Esophagus muscularis mucosa (tissue), 4 donors: ENCODE measurements at regions not wholly inside any gene's neighbourhood (a gene's known extent, or its start where the extent isn't known, plus 50 kb on each side); places are given as distances from the start of the nearest gene placed in this dataset.

Experiments used
- DNase-seq: peaks from one replicate; pipeline ENCODE4 v3.0.0-alpha.2; 2017; ENCODE audit errors: extremely low spot score
- H3K27ac ChIP-seq, 4 donors: fragments of 200-600 bp; sonication (generic); replicated peaks in 1 of 4; 1 replicate in 3 of 4; 2 replicates in 1 of 4; pipeline ENCODE4 v1.5.1; 2016 to 2019; ENCODE audit warnings: mild to moderate bottlenecking in 1 of 4
- H3K27me3 ChIP-seq, 4 donors: fragments of 200-600 bp; sonication (generic); one replicate each; pipeline versions ENCODE4 v1.5.1 to v1.6.0; 2016 to 2019
- H3K36me3 ChIP-seq, 4 donors: fragments of 200-600 bp; sonication (generic); one replicate each; pipeline ENCODE4 v1.5.1; 2016 to 2019
- H3K4me1 ChIP-seq, 4 donors: fragments of 200-600 bp; sonication (generic); one replicate each; pipeline ENCODE4 v1.5.1; 2016 to 2019
- H3K4me3 ChIP-seq, 4 donors: fragments of 200-600 bp; sonication (generic); 1 replicate in 2 of 4; 2 replicates in 2 of 4; pipeline ENCODE4 v1.5.1; 2016 to 2019; ENCODE audit warnings: mild to moderate bottlenecking in 4 of 4, moderate library complexity in 1 of 4
- H3K9me3 ChIP-seq, 4 donors: fragments of 200-600 bp; sonication (generic); 1 replicate in 3 of 4; 2 replicates in 1 of 4; pipeline ENCODE4 v1.5.1; 2016 to 2019
- CTCF ChIP-seq, 3 experiments: fragments of 200-600 bp in 2 of 3; fragments of 450-650 bp in 1 of 3; sonication (generic) in 2 of 3; IDR thresholded peaks; one replicate each; pipeline ENCODE4 v1.5.1; 2017 to 2019; ENCODE audit warnings: antibody characterized with exemption in 3 of 3, mild to moderate bottlenecking in 2 of 3, moderate library complexity in 1 of 3
- EP300 ChIP-seq: sonication (generic); formaldehyde crosslinking; IDR thresholded peaks from one replicate; pipeline ENCODE4 v1.6.1; 2017; ENCODE audit warnings: antibody characterized with exemption
- POLR2A ChIP-seq: fragments of 450-650 bp; IDR thresholded peaks from one replicate; pipeline ENCODE4 v1.6.1; 2017; ENCODE audit warnings: antibody characterized with exemption, moderate library complexity, mild to moderate bottlenecking, low read depth
- POLR2AphosphoS5 ChIP-seq, 2 donors: sonication (generic); formaldehyde crosslinking; IDR thresholded peaks; one replicate each; pipeline ENCODE4 v1.6.1; 2017; ENCODE audit warnings: antibody characterized with exemption in 2 of 2
- WGBS: methylation state at CpG from one replicate; pipeline ENCODE4 v1.1.5; 2018; 5-methylcytosine and 5-hydroxymethylcytosine counted together
- intact Hi-C: fragments of 100-400 bp; cut with DNase I; formaldehyde crosslinking; loops from one replicate; pipeline ENCODE4 v1.15.1; 2023

DNA sequence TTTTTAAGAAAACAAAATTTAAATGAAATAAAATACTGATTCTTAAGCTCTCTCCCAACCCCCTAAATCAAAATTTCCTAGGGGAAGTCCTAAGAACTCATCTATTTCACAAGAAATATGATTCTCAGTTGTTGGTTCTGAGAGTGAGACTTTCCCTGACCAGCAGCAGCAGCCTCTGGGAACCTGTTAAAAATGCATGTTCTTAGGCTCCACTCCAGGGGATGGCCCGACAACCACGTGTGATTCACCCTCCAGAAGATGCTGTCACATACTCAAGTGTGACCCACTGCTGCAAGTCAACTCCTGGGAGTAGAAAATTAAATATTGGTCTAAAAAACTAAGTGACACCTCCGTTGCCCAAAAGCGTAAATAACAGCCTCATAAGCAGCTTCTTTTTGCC lies 343.2 kb upstream of the NR2F2 start:
- TF ChIP-seq POLR2A (no peak), CTCF (IDR thresholded peaks at IDR 0.05) (no peak), POLR2AphosphoS5 (IDR thresholded peaks at IDR 0.05) (no peak)
- Histone ChIP-seq H3K27ac (no peak overlapping the region), H3K36me3 (no peaks in the 10 kb centered on the region), H3K27me3 (no peaks in the 10 kb centered on the region), H3K9me3 (no peaks in the 10 kb centered on the region), H3K4me1 (no peaks in the 10 kb centered on the region), H3K4me3 (no peak overlapping the region)
- 83% methylated on average over 4 of the region's 4 CpGs for WGBS
- intact Hi-C loops: no loop called here
- no peak for DNase-seq

DNA sequence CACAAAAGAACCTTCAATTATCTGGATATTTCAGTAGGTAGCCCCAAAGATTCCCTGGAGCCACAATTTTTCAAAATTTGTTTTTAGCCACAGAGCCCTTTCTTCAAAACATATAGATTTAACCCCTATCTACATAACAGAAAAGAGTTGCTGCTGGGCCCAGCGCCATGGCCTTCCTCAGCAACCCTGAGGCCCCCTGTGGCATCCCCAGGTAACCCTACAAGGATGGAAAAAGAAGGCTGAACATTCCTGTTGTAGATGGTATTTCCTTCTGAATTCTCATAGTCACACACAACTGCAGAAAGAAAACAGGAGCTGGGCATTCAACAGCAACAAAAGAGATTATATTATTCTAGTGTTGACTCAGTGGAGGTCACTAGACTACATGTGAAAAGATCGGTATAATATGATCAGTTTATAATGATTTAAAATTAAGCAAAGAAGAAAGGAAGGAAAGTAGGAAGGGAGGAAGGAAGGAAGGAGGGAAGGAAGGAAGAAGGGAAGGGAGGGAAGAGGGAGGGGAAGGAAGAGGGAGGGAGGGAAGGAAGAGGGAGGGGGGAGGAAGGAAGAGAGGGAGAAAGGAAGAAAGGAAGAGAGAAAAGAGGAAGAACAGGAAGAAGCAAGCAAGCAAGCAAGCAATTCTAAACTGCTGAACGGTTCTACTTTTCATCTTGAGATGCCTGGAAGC lies 342.5 kb upstream of the NR2F2 start:
- TF ChIP-seq CTCF (IDR thresholded peaks at IDR 0.05): no peak
- no peak for TF ChIP-seq EP300
- TF ChIP-seq POLR2AphosphoS5 (IDR thresholded peaks at IDR 0.05): no peak
- no peak for TF ChIP-seq POLR2A
- DNase-seq: no peak
- intact Hi-C loops: no loop called here
- Histone ChIP-seq H3K4me1 (no peaks in the 10 kb centered on the region), H3K27me3 (no peaks in the 10 kb centered on the region), H3K9me3 (no peaks in the 10 kb centered on the region), H3K27ac (no peak overlapping the region), H3K36me3 (no peaks in the 10 kb centered on the region), H3K4me3 (no peak overlapping the region)
- 81% methylated on average over 3 of the region's 3 CpGs for WGBS

DNA sequence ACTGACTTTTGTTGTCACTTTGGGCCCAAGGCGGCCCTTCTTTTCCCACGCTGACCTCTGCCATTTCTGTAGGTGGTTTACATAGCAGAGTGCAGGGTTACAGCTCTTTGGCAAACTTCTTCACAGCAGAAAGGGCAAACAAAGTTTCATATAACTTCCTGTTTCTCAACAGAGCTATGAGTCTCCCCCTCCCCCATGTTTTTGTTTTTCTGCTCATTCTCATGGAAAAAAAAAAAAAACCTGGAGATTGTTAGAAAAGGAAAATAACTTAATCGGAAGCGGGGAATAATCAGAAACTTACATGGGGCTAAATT lies 342.0 kb upstream of the NR2F2 start:
- H3K9me3 ChIP-seq: no peaks in the 10 kb centered on the region
- no peaks in the 10 kb centered on the region for H3K4me1 ChIP-seq
- H3K4me3 ChIP-seq: no peak overlapping the region
- WGBS: 75% methylated on average over 4 of the region's 4 CpGs
- no peak for DNase-seq
- H3K36me3 ChIP-seq: no peaks in the 10 kb centered on the region
- intact Hi-C loops: no loop called here
- H3K27ac ChIP-seq: no peak overlapping the region
- no peak for TF ChIP-seq POLR2AphosphoS5 (IDR thresholded peaks at IDR 0.05)
- no peak for TF ChIP-seq CTCF (IDR thresholded peaks at IDR 0.05)
- TF ChIP-seq POLR2A: no peak
- no peak for TF ChIP-seq EP300
- H3K27me3 ChIP-seq: no peaks in the 10 kb centered on the region

- Histone ChIP-seq H3K27ac (no peak overlapping the region), H3K4me3 (no peak overlapping the region), H3K4me1 (peaks cover 0 to 4% (median under 1%) of the 10 kb centered on the region in 4 donors), H3K9me3 (no peaks in the 10 kb centered on the region), H3K36me3 (no peaks in the 10 kb centered on the region), H3K27me3 (no peaks in the 10 kb centered on the region)
- TF ChIP-seq EP300: no peak
- no peak for TF ChIP-seq POLR2A
- WGBS: 93% methylated on average over 3 of the region's 3 CpGs
- no peak for DNase-seq
- intact Hi-C loops: no loop called here
These were observed 341.1 kb upstream of the NR2F2 start for GRCh38 chr15:95989392-95989791.

DNA sequence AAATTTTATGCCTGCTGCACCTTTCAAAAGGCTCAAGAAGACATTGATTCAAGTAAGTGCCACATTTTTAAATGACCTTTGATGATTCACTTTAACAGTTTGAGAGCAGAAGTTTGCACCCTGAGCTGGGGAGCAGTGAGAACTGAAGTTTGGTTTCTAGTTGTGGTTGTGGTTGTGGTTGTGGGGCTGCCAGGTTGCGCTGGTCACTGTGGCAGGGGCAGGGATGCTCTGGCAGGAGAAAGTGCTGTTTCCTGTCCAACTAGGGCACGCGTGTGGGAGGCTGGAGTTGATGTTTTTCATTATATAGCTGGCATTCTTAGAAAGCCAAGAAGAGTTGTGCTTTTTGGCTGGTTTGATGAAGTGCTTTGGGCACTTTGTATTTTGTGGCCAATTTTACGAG lies 339.7 kb upstream of the NR2F2 start:
- H3K4me1 ChIP-seq: peaks cover 0 to 16% (median 14%) of the 10 kb centered on the region in 4 donors
- 79% methylated on average over 3 of the region's 4 CpGs for WGBS
- no peak overlapping the region for H3K27ac ChIP-seq
- intact Hi-C loops: loop anchor here (10.0 kb wide), 1 partner anchor 76 kb away; no protein-coding TSS in a partner anchor
- no peak for TF ChIP-seq CTCF (IDR thresholded peaks at IDR 0.05)
- no peak for TF ChIP-seq POLR2AphosphoS5 (IDR thresholded peaks at IDR 0.05)
- no peak for TF ChIP-seq EP300
- TF ChIP-seq POLR2A: no peak
- no peaks in the 10 kb centered on the region for H3K9me3 ChIP-seq
- H3K36me3 ChIP-seq: no peaks in the 10 kb centered on the region
- no peaks in the 10 kb centered on the region for H3K27me3 ChIP-seq
- no peak for DNase-seq
- no peak overlapping the region for H3K4me3 ChIP-seq
